CD4-positive, alpha-beta T cell (primary cell): ENCODE measurements at regions not wholly inside any gene's neighbourhood (a gene's known extent, or its start where the extent isn't known, plus 50 kb on each side); places are given as distances from the start of the nearest gene placed in this dataset.

ENCODE experiments used
- ATAC-seq: fragments of 200-7000 bp; cut with Tn5 transposase; one replicate; pipeline ENCODE4 v1.10.0; 2022; ENCODE audit warnings: mild to moderate bottlenecking; ENCODE audit not compliant: poor library complexity
- CTCF ChIA-PET: fragments of 350-600 bp; sonication (Branson Sonifier 250); formaldehyde crosslinking; loops from one replicate; lab custom pipeline; 2021; ENCODE audit warnings: antibody characterized with exemption, inconsistent platforms; lab: Charles Lee
- POLR2A ChIA-PET: fragments of 350-600 bp; sonication (Branson Sonifier 250); formaldehyde crosslinking; loops from one replicate; lab custom pipeline; 2021; ENCODE audit warnings: antibody characterized with exemption, inconsistent platforms; lab: Charles Lee
- DNase-seq, 14 experiments: peaks; one replicate each; pipeline ENCODE4 v3.0.0-alpha.2; 2013 to 2020; ENCODE audit warnings: mixed read lengths in 2 of 14
- H3K27ac ChIP-seq, 2 donors: one replicate each; pipeline versions ENCODE4 v1.5.1 to v1.7.0; 2013; ENCODE audit warnings: low read length in 2 of 2, low read depth in 1 of 2, mild to moderate bottlenecking in 1 of 2
- H3K27me3 ChIP-seq, 2 experiments: 1 replicate in 1 of 2; 2 replicates in 1 of 2; pipeline versions ENCODE4 v1.6.1 to v1.7.0; 2013; ENCODE audit warnings: low read length in 2 of 2, control low read depth in 1 of 2, mild to moderate bottlenecking in 1 of 2, moderate library complexity in 1 of 2; ENCODE audit not compliant: insufficient read depth in 2 of 2, control insufficient read depth in 1 of 2
- H3K36me3 ChIP-seq: one replicate; pipeline ENCODE4 v1.6.1; 2013; ENCODE audit warnings: low read length, control low read depth; ENCODE audit not compliant: insufficient read depth
- H3K4me1 ChIP-seq: one replicate; pipeline ENCODE4 v1.6.1; 2013; ENCODE audit warnings: low read length, control low read depth; ENCODE audit not compliant: insufficient read depth
- H3K4me3 ChIP-seq: one replicate; pipeline ENCODE4 v1.5.1; 2013; ENCODE audit warnings: mild to moderate bottlenecking, low read length, moderate library complexity
- H3K9me3 ChIP-seq, 2 experiments: 1 replicate in 1 of 2; 2 replicates in 1 of 2; pipeline versions ENCODE4 v1.6.1 to v1.7.0; 2013; ENCODE audit warnings: low read length in 2 of 2, mild to moderate bottlenecking in 2 of 2, control low read depth in 1 of 2, moderate library complexity in 1 of 2; ENCODE audit not compliant: control insufficient read depth in 1 of 2, insufficient read depth in 1 of 2
- H3K27ac Mint-ChIP-seq: one replicate; pipeline ENCODE4 v1.8.0; 2020; ENCODE audit warnings: mixed read lengths
- H3K27me3 Mint-ChIP-seq: one replicate; pipeline ENCODE4 v1.8.0; 2021; ENCODE audit warnings: mixed read lengths
- H3K36me3 Mint-ChIP-seq: one replicate; pipeline ENCODE4 v1.8.0; 2021; ENCODE audit warnings: low read depth, mixed read lengths
- H3K4me1 Mint-ChIP-seq: one replicate; pipeline ENCODE4 v1.8.0; 2021; ENCODE audit warnings: low read depth, mixed read lengths
- H3K4me3 Mint-ChIP-seq: one replicate; pipeline ENCODE4 v1.8.0; 2020; ENCODE audit warnings: mild to moderate bottlenecking, mixed read lengths
- H3K9me3 Mint-ChIP-seq: one replicate; pipeline ENCODE4 v1.8.0; 2020; ENCODE audit warnings: mixed read lengths
- CTCF ChIP-seq: fragments of 200-600 bp; IDR thresholded peaks from one replicate; pipeline ENCODE4 v1.8.0; 2022; ENCODE audit warnings: antibody characterized with exemption, mild to moderate bottlenecking
- intact Hi-C, 2 experiments: fragments of 100-400 bp; cut with DNase I in 1 of 2; cut with micrococcal nuclease in 1 of 2; formaldehyde crosslinking; loops; one replicate each; pipeline versions ENCODE4 v1.15.1 to v1.9.0; 2023 to 2025; cut with DNase I, micrococcal nuclease

- Histone ChIP-seq H3K36me3 (no peaks in the 10 kb centered on the region), H3K27ac (no peak overlapping the region), H3K27me3 (peaks cover 0 to 2% of the 10 kb centered on the region in 2 experiments), H3K4me3 (no peak overlapping the region), H3K9me3 (peaks cover 8 to 14% of the 10 kb centered on the region in 2 experiments), H3K4me1 (no peaks in the 10 kb centered on the region)
- no peak for DNase-seq
- H3K36me3 Mint-ChIP-seq = no peaks in the 10 kb centered on the region
- intact Hi-C loops = no loop called here
- no peak for ATAC-seq
- CTCF ChIA-PET = no interaction called here
- POLR2A ChIA-PET = interaction anchor here (1.1 kb wide), 1 partner anchor 10 kb away, joined by 3 read pairs; no protein-coding TSS in a partner anchor
- H3K4me3 Mint-ChIP-seq = no peak overlapping the region
- peaks cover 2% of the 10 kb centered on the region for H3K27me3 Mint-ChIP-seq
- no peak overlapping the region for H3K27ac Mint-ChIP-seq
- no peaks in the 10 kb centered on the region for H3K4me1 Mint-ChIP-seq
- no peak for TF ChIP-seq CTCF
- H3K9me3 Mint-ChIP-seq = peaks cover 3% of the 10 kb centered on the region
Observed at GRCh38 chr21:35417762-35418161, 368.7 kb upstream of the RUNX1 start.

- H3K4me1 Mint-ChIP-seq = no peaks in the 10 kb centered on the region
- no peaks in the 10 kb centered on the region for H3K36me3 ChIP-seq
- H3K4me1 ChIP-seq = no peaks in the 10 kb centered on the region
- ChIA-PET POLR2A (interaction anchor here (1.1 kb wide), 1 partner anchor 11 kb away, joined by 3 read pairs; no protein-coding TSS in a partner anchor), CTCF (interaction anchor here (0.6 kb wide), 1 partner anchor 20 kb away, joined by 3 read pairs; no protein-coding TSS in a partner anchor)
- no peak for ATAC-seq
- H3K27ac ChIP-seq = no peak overlapping the region
- TF ChIP-seq CTCF = no peak
- H3K9me3 Mint-ChIP-seq = no peaks in the 10 kb centered on the region
- H3K27ac Mint-ChIP-seq = no peak overlapping the region
- peaks cover 0 to 6% of the 10 kb centered on the region in 2 experiments for H3K27me3 ChIP-seq
- H3K36me3 Mint-ChIP-seq = no peaks in the 10 kb centered on the region
- no peak overlapping the region for H3K4me3 Mint-ChIP-seq
- no peak for DNase-seq
- H3K9me3 ChIP-seq = peaks cover 4 to 9% of the 10 kb centered on the region in 2 experiments
- H3K4me3 ChIP-seq = no peak overlapping the region
- intact Hi-C loops = no loop called here
- H3K27me3 Mint-ChIP-seq = peaks cover 6% of the 10 kb centered on the region
Observed at GRCh38 chr21:35416866-35417489, 367.9 kb upstream of the RUNX1 start.

GRCh38 chr21:35414507-35415139 lies 365.5 kb upstream of the RUNX1 start:
- DNase-seq (no peak), ATAC-seq (no peak)
- POLR2A ChIA-PET = interaction anchor here (0.6 to 1.2 kb wide), 2 partner anchors 12 to 532 kb away, joined by 3 to 4 read pairs; no protein-coding TSS in a partner anchor
- Histone ChIP-seq H3K27me3 (peaks cover 0 to 6% of the 10 kb centered on the region in 2 experiments), H3K36me3 (no peaks in the 10 kb centered on the region), H3K4me3 (no peak overlapping the region), H3K4me1 (no peaks in the 10 kb centered on the region), H3K9me3 (no peaks in the 10 kb centered on the region), H3K27ac (no peak overlapping the region)
- Mint-ChIP-seq H3K36me3 (no peaks in the 10 kb centered on the region), H3K9me3 (no peaks in the 10 kb centered on the region), H3K27me3 (peaks cover 10% of the 10 kb centered on the region), H3K27ac (no peak overlapping the region), H3K4me3 (no peak overlapping the region), H3K4me1 (no peaks in the 10 kb centered on the region)
- intact Hi-C loops = no loop called here
- CTCF ChIA-PET = no interaction called here
- no peak for TF ChIP-seq CTCF
